IPS-18c (cell line): ENCODE measurements at regions not wholly inside any gene's neighbourhood (a gene's known extent, or its start where the extent isn't known, plus 50 kb on each side); places are given as distances from the start of the nearest gene placed in this dataset.

Experiments
- H3K4me3 ChIP-seq: 2 replicates; pipeline ENCODE4 v1.7.0; 2013; ENCODE audit warnings: low read depth, mild to moderate bottlenecking, low read length, moderate library complexity; ENCODE audit not compliant: insufficient read depth
- H3K9me3 ChIP-seq: one replicate; pipeline ENCODE4 v1.6.1; 2013; ENCODE audit warnings: mild to moderate bottlenecking, low read length, moderate library complexity; ENCODE audit not compliant: control insufficient read depth, insufficient read depth

GRCh38 chr17:45690625-45691275 lies 93.4 kb upstream of the CRHR1 start:
- Histone ChIP-seq H3K9me3 (peaks cover 2% of the 10 kb centered on the region), H3K4me3 (no peak overlapping the region)

- Histone ChIP-seq H3K4me3 (no peak overlapping the region), H3K9me3 (peaks cover 2% of the 10 kb centered on the region)
Measured at GRCh38 chr17:45692661-45693060, 91.5 kb upstream of the CRHR1 start.

- Histone ChIP-seq H3K9me3 (no peaks in the 10 kb centered on the region), H3K4me3 (no peak overlapping the region)
Measured at GRCh38 chr17:45693792-45694191, 90.3 kb upstream of the CRHR1 start.

GRCh38 chr17:45696442-45696841 lies 87.7 kb upstream of the CRHR1 start:
- no peak overlapping the region for H3K4me3 ChIP-seq

GRCh38 chr17:45697076-45697475 lies 87.0 kb upstream of the CRHR1 start:
- Histone ChIP-seq H3K4me3 (no peak overlapping the region), H3K9me3 (no peaks in the 10 kb centered on the region)

More at GRCh38 chr17:45696442-45696841, 87.7 kb upstream of the CRHR1 start:
- H3K9me3 ChIP-seq = no peaks in the 10 kb centered on the region

GRCh38 chr17:45700171-45701090 lies 83.7 kb upstream of the CRHR1 start:
- Histone ChIP-seq H3K4me3 (no peak overlapping the region), H3K9me3 (no peaks in the 10 kb centered on the region)

- no peak overlapping the region for H3K4me3 ChIP-seq
- H3K9me3 ChIP-seq = no peaks in the 10 kb centered on the region
Measured at GRCh38 chr17:45702666-45703266, 81.4 kb upstream of the CRHR1 start.

GRCh38 chr17:45703348-45703747 lies 80.8 kb upstream of the CRHR1 start:
- Histone ChIP-seq H3K4me3 (no peak overlapping the region), H3K9me3 (no peaks in the 10 kb centered on the region)

- Histone ChIP-seq H3K4me3 (no peak overlapping the region), H3K9me3 (no peaks in the 10 kb centered on the region)
Measured at GRCh38 chr17:45703806-45704205, 80.3 kb upstream of the CRHR1 start.

- H3K9me3 ChIP-seq = no peaks in the 10 kb centered on the region
- no peak overlapping the region for H3K4me3 ChIP-seq
Measured at GRCh38 chr17:45704251-45704650, 79.9 kb upstream of the CRHR1 start.

- Histone ChIP-seq H3K9me3 (no peaks in the 10 kb centered on the region), H3K4me3 (no peak overlapping the region)
Measured at GRCh38 chr17:45705123-45706009, 78.8 kb upstream of the CRHR1 start.

- no peaks in the 10 kb centered on the region for H3K9me3 ChIP-seq
- no peak overlapping the region for H3K4me3 ChIP-seq
Measured at GRCh38 chr17:45706033-45706432, 78.1 kb upstream of the CRHR1 start.

- H3K4me3 ChIP-seq = no peak overlapping the region
- H3K9me3 ChIP-seq = no peaks in the 10 kb centered on the region
Measured at GRCh38 chr17:45708707-45709290, 75.3 kb upstream of the CRHR1 start.

- Histone ChIP-seq H3K4me3 (no peak overlapping the region), H3K9me3 (no peaks in the 10 kb centered on the region)
Measured at GRCh38 chr17:45709728-45710288, 74.3 kb upstream of the CRHR1 start.

- peaks cover 2% of the 10 kb centered on the region for H3K9me3 ChIP-seq
- H3K4me3 ChIP-seq = no peak overlapping the region
Measured at GRCh38 chr17:45715787-45716186, 68.3 kb upstream of the CRHR1 start.

GRCh38 chr17:45718791-45719190 lies 65.3 kb upstream of the CRHR1 start:
- Histone ChIP-seq H3K4me3 (no peak overlapping the region), H3K9me3 (peaks cover 2% of the 10 kb centered on the region)
